A549 (cell line): ENCODE measurements at regions not wholly inside any gene's neighbourhood (a gene's known extent, or its start where the extent isn't known, plus 50 kb on each side); places are given as distances from the start of the nearest gene placed in this dataset.

Experiments
- ATAC-seq, 2 experiments: fragments of 200-7000 bp in 1 of 2; fragments of >200 bp in 1 of 2; cut with Nextera tagmentation in 1 of 2; cut with Tn5 transposase in 1 of 2; 3 replicates each; pipeline versions ENCODE4 v1.8.0 to v1.9.1; 2018 to 2020; ENCODE audit warnings: mild to moderate bottlenecking in 1 of 2, moderate library complexity in 1 of 2
- CTCF ChIA-PET: fragments of 300-600 bp; sonication (Branson Sonifier 250); formaldehyde crosslinking; extraction: SDS; loops from one replicate; lab custom pipeline; 2021; ENCODE audit warnings: antibody characterized with exemption, inconsistent platforms; lab: Yijun Ruan, JAX
- POLR2A ChIA-PET: fragments of 350-600 bp; formaldehyde crosslinking; extraction: SDS; loops from one replicate; lab custom pipeline; 2021; ENCODE audit warnings: antibody characterized with exemption, inconsistent platforms; lab: Yijun Ruan, JAX
- DNase-seq, 2 experiments: peaks; one replicate each; pipeline versions ENCODE4 v3.0.0 to v3.0.0-alpha.2; 2011 to 2016; ENCODE audit warnings: low read depth in 1 of 2, low spot score in 1 of 2
- FAIRE-seq: peaks from 2 replicates; lab custom pipeline; 2011; peaks lifted over from hg19 to GRCh38; lab: Jason Lieb, UNC
- H3K27ac ChIP-seq, 2 experiments: fragments of >200 bp; sonication (Bioruptor Twin); formaldehyde crosslinking; 3 replicates each; pipeline ENCODE4 v1.5.1; 2016 to 2017
- H3K4me1 ChIP-seq: fragments of >200 bp; sonication (Bioruptor Twin); formaldehyde crosslinking; 3 replicates; pipeline ENCODE4 v1.6.1; 2016
- H3K4me2 ChIP-seq: fragments of >200 bp; sonication (Bioruptor Twin); formaldehyde crosslinking; 3 replicates; pipeline ENCODE4 v1.6.1; 2016
- H3K4me3 ChIP-seq: fragments of >200 bp; sonication (Bioruptor Twin); formaldehyde crosslinking; 3 replicates; pipeline ENCODE4 v1.5.1; 2016
- H3K9me3 ChIP-seq: fragments of >200 bp; sonication (Bioruptor Twin); formaldehyde crosslinking; 3 replicates; pipeline ENCODE4 v1.6.1; 2016
- BHLHE40 ChIP-seq: IDR thresholded peaks from 2 replicates; pipeline ENCODE4 v1.6.1; 2012; ENCODE audit warnings: low read depth, low read length, inconsistent platforms
- CHD4 ChIP-seq: fragments of 200-600 bp; sonication (generic); IDR thresholded peaks from 2 replicates; pipeline ENCODE4 v1.6.1; 2016; ENCODE audit warnings: antibody characterized with exemption, mild to moderate bottlenecking, borderline replicate concordance
- EHMT2 ChIP-seq: fragments of 200-600 bp; sonication (generic); IDR thresholded peaks from 2 replicates; pipeline ENCODE4 v1.6.1; 2016; ENCODE audit warnings: antibody characterized with exemption, low read depth, mild to moderate bottlenecking, moderate library complexity
- ESRRA ChIP-seq: fragments of 150-350 bp; IDR thresholded peaks from 2 replicates; pipeline ENCODE4 v1.6.1; 2014; ENCODE audit warnings: mild to moderate bottlenecking, low read length, borderline replicate concordance
- FOSL2 ChIP-seq, 2 experiments: fragments of 450-650 bp in 1 of 2; fragments of >200 bp in 1 of 2; sonication (Bioruptor Twin) in 1 of 2; formaldehyde crosslinking; IDR thresholded peaks; 2 replicates each; pipeline versions ENCODE4 v1.5.0 to v1.6.1; 2016 to 2020; ENCODE audit warnings: mild to moderate bottlenecking in 1 of 2, moderate library complexity in 1 of 2
- FOXS1 ChIP-seq: fragments of 250-450 bp; sonication (Bioruptor Pico); IDR thresholded peaks from 2 replicates; pipeline ENCODE4 v1.5.0; 2020; ENCODE audit warnings: mild to moderate bottlenecking, moderate library complexity
- HOXA7 ChIP-seq: fragments of 250-450 bp; sonication (Bioruptor Pico); IDR thresholded peaks from 2 replicates; pipeline ENCODE4 v1.5.0; 2020; ENCODE audit warnings: mild to moderate bottlenecking, moderate library complexity
- KDM5A ChIP-seq: fragments of 200-600 bp; sonication (generic); IDR thresholded peaks from 2 replicates; pipeline ENCODE4 v1.6.1; 2016; ENCODE audit warnings: antibody characterized with exemption, mild to moderate bottlenecking
- MAFK ChIP-seq: fragments of 450-650 bp; IDR thresholded peaks from 2 replicates; pipeline ENCODE4 v1.6.1; 2014; ENCODE audit not compliant: partially characterized antibody
- MAX ChIP-seq: IDR thresholded peaks from 2 replicates; pipeline ENCODE4 v1.6.1; 2012
- MYC ChIP-seq: IDR thresholded peaks from 2 replicates; pipeline ENCODE4 v1.6.1; 2012; ENCODE audit warnings: mild to moderate bottlenecking, inconsistent platforms, low read length, improper control_type of control experiment, borderline replicate concordance
- NFE2L2 ChIP-seq: fragments of 150-350 bp; conservative IDR thresholded peaks from 2 replicates; pipeline ENCODE4 v1.6.1; 2014; ENCODE audit warnings: low read length
- NPAS2 ChIP-seq: fragments of 250-450 bp; sonication (Bioruptor Pico); IDR thresholded peaks from 2 replicates; pipeline ENCODE4 v1.8.0; 2022; ENCODE audit warnings: mild to moderate bottlenecking, moderate library complexity, borderline replicate concordance
- POLR2A ChIP-seq: IDR thresholded peaks from 2 replicates; pipeline ENCODE4 v1.6.1; 2012; ENCODE audit warnings: mild to moderate bottlenecking, low read length
- RARB ChIP-seq: fragments of 250-450 bp; sonication (Bioruptor Pico); IDR thresholded peaks from 2 replicates; pipeline ENCODE4 v1.8.0; 2021; ENCODE audit warnings: mild to moderate bottlenecking, moderate library complexity
- RFX5 ChIP-seq: fragments of 450-650 bp; IDR thresholded peaks from 2 replicates; pipeline ENCODE4 v1.7.1; 2014; ENCODE audit warnings: antibody characterized with exemption, mild to moderate bottlenecking, moderate library complexity
- SMC3 ChIP-seq: fragments of >200 bp; sonication (Bioruptor Twin); formaldehyde crosslinking; IDR thresholded peaks from 3 replicates; pipeline ENCODE4 v1.6.1; 2018; ENCODE audit warnings: inconsistent platforms
- SREBF2 ChIP-seq: fragments of 450-650 bp; IDR thresholded peaks from 2 replicates; pipeline ENCODE4 v1.6.1; 2014; ENCODE audit warnings: mild to moderate bottlenecking, moderate library complexity
- TFCP2L1 ChIP-seq: fragments of 250-450 bp; sonication (Bioruptor Pico); IDR thresholded peaks from 2 replicates; pipeline ENCODE4 v1.5.0; 2021; ENCODE audit warnings: mild to moderate bottlenecking
- TP53 ChIP-seq: fragments of 250-450 bp; sonication (Bioruptor Pico); IDR thresholded peaks from 2 replicates; pipeline ENCODE4 v1.5.0; 2021; ENCODE audit warnings: mild to moderate bottlenecking, moderate library complexity
- USF2 ChIP-seq: fragments of 450-650 bp; IDR thresholded peaks from 2 replicates; pipeline ENCODE4 v1.6.1; 2014; ENCODE audit warnings: antibody characterized with exemption
- WGBS: methylation state at CpG from one replicate; pipeline ENCODE4 v1.1.6; 2017; ENCODE audit errors: missing lambda C conversion rate; 5-methylcytosine and 5-hydroxymethylcytosine counted together
- TF ChIP-seq, protein P1 (sequence below): IDR thresholded peaks from 2 replicates; pipeline ENCODE4 v1.6.1; 2012; ENCODE audit warnings: low read depth, borderline replicate concordance

- no peaks in the 10 kb centered on the region for H3K9me3 ChIP-seq
- POLR2A ChIA-PET = no interaction called here
- TF ChIP-seq, protein P1, sequence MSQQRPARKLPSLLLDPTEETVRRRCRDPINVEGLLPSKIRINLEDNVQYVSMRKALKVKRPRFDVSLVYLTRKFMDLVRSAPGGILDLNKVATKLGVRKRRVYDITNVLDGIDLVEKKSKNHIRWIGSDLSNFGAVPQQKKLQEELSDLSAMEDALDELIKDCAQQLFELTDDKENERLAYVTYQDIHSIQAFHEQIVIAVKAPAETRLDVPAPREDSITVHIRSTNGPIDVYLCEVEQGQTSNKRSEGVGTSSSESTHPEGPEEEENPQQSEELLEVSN = no peak
- TF ChIP-seq RFX5 (no peak), EHMT2 (no peak), FOXS1 (CRISPR knock-in tag) (no peak), TFCP2L1 (CRISPR knock-in tag) (no peak), MYC (no peak), SMC3 (no peak), USF2 (no peak), NPAS2 (CRISPR knock-in tag) (no peak), KDM5A (no peak), HOXA7 (no peak), BHLHE40 (no peak), RARB (CRISPR knock-in tag) (no peak), MAX (no peak), SREBF2 (no peak)
- TF ChIP-seq, all 56 proteins: peak for 0
- no peak overlapping the region for H3K27ac ChIP-seq
- no CpG with 5 or more reads among the region's 12 CpGs for WGBS
- DNase-seq (no peak), FAIRE-seq (no peak), ATAC-seq (no peak)
- H3K4me1 ChIP-seq = no peaks in the 10 kb centered on the region
- H3K4me2 ChIP-seq = no peak overlapping the region
- no peak overlapping the region for H3K4me3 ChIP-seq
- CTCF ChIA-PET = no interaction called here
These were observed 304.2 kb downstream of the KCNA4 start for GRCh38 chr11:29712616-29713015.

DNA sequence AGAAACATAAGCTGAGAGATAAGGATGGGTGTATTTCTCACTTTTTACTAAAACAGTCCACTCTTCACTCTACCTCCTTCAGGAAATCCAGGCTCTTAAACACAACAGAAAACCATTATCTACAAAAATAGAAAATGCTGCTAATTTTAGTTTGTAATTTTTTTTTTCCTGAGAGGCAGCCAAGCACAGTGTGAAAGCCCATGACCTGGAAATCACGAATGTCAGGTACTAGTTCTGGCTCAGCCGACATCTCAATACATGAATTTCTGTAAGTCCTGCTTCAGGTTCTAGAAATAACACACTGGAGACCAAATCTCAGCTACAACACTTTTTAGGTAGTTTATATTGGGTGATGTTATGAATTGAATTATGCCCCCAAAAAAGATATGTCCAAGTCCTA is 308.9 kb downstream of the KCNA4 start:
- TF ChIP-seq ESRRA = no peak
- no peak for TF ChIP-seq POLR2A
- no peak for TF ChIP-seq TP53 (CRISPR knock-in tag)
- no peak for TF ChIP-seq FOSL2 (IDR thresholded peaks at IDR 0.05)
- TF ChIP-seq FOSL2 (CRISPR knock-in tag; IDR thresholded peaks at IDR 0.05) = no peak
- TF ChIP-seq BHLHE40 = no peak
- TF ChIP-seq RFX5 = no peak
- TF ChIP-seq NFE2L2 = no peak
- no peak for TF ChIP-seq EHMT2
- WGBS = 5% methylated on average over 2 of the region's 2 CpGs
- H3K4me3 ChIP-seq = no peak overlapping the region
- ATAC-seq (no peak), FAIRE-seq (no peak), DNase-seq (no peak)
- H3K27ac ChIP-seq = no peak overlapping the region
- CTCF ChIA-PET = interaction anchor here (0.7 kb wide), 1 partner anchor 55 kb away, joined by 3 read pairs; no protein-coding TSS in a partner anchor
- no peaks in the 10 kb centered on the region for H3K9me3 ChIP-seq
- no peaks in the 10 kb centered on the region for H3K4me1 ChIP-seq
- POLR2A ChIA-PET = no interaction called here
- no peak overlapping the region for H3K4me2 ChIP-seq

DNA sequence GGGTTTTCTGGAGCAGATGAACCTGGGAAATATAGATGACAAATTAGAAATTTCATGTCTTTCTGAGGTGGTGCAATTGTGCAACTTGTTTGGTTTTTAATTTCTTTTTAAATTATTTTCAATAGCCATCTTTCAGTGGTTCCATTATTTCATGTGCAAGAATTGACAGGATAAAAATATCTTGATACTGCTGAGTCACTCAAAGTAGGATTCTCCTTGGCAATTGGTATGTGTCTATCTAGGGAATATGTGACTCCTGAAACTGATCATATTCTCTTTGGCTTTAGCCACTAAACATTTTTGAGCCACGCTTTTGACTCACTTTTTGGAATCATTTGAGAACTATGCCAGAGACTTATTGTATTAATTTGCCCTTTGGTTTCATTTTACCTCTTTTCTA is 331.5 kb downstream of the KCNA4 start:
- ATAC-seq (no peak), DNase-seq (no peak), FAIRE-seq (no peak)
- no peak for TF ChIP-seq CHD4
- TF ChIP-seq MAFK = peak; percentile 56
- ChIA-PET CTCF (no interaction called here), POLR2A (no interaction called here)
- H3K4me2 ChIP-seq = no peak overlapping the region
- no peak overlapping the region for H3K27ac ChIP-seq
- WGBS = 10% methylated on average over 1 of the region's 1 CpG
- H3K9me3 ChIP-seq = no peaks in the 10 kb centered on the region
- no peaks in the 10 kb centered on the region for H3K4me1 ChIP-seq
- no peak overlapping the region for H3K4me3 ChIP-seq

- H3K4me3 ChIP-seq = no peak overlapping the region
- no peak overlapping the region for H3K27ac ChIP-seq
- no peaks in the 10 kb centered on the region for H3K9me3 ChIP-seq
- ATAC-seq = no peak
- CTCF ChIA-PET = interaction anchor here (0.7 kb wide), 1 partner anchor 8 kb away, joined by 3 read pairs; no protein-coding TSS in a partner anchor
- POLR2A ChIA-PET = no interaction called here
- no peak for FAIRE-seq
- no peak for DNase-seq
- no peak for TF ChIP-seq ESRRA
- H3K4me2 ChIP-seq = no peak overlapping the region
- no peaks in the 10 kb centered on the region for H3K4me1 ChIP-seq
- WGBS = 2% methylated on average over 2 of the region's 2 CpGs
These were observed 334.0 kb downstream of the KCNA4 start for GRCh38 chr11:29682856-29683255.
